Activated B cell treated with CpG ODN at 0.5 μM for 24 hours (primary cell): ENCODE measurements at regions not wholly inside any gene's neighbourhood (a gene's known extent, or its start where the extent isn't known, plus 50 kb on each side); places are given as distances from the start of the nearest gene placed in this dataset.
"Not testable (repeated sequence)": the region's sequence is repeated elsewhere in the genome, so short reads cannot be mapped to it uniquely, and the experiment has no call there.

Source experiments
- ATAC-seq: fragments of 200-7000 bp; cut with Tn5 transposase; one replicate; pipeline ENCODE4 v1.10.0; 2021; ENCODE audit warnings: low read depth, mild to moderate bottlenecking, moderate library complexity
- CTCF ChIA-PET: fragments of 350-600 bp; sonication (Branson Sonifier 250); formaldehyde crosslinking; loops from one replicate; lab custom pipeline; 2021; ENCODE audit warnings: antibody characterized with exemption; lab: Charles Lee
- POLR2A ChIA-PET: fragments of 350-600 bp; sonication (Branson Sonifier 250); formaldehyde crosslinking; loops from one replicate; lab custom pipeline; 2021; ENCODE audit warnings: antibody characterized with exemption; lab: Charles Lee
- DNase-seq: peaks from one replicate; pipeline ENCODE4 v3.0.0; 2022
- H3K27ac Mint-ChIP-seq: one replicate; pipeline ENCODE4 v1.8.0; 2020; ENCODE audit warnings: mixed read lengths
- H3K27me3 Mint-ChIP-seq: one replicate; pipeline ENCODE4 v1.8.0; 2021; ENCODE audit warnings: mixed read lengths
- H3K36me3 Mint-ChIP-seq: one replicate; pipeline ENCODE4 v1.8.0; 2021; ENCODE audit warnings: low read depth, mixed read lengths
- H3K4me1 Mint-ChIP-seq: one replicate; pipeline ENCODE4 v1.8.0; 2021; ENCODE audit warnings: mixed read lengths
- H3K4me3 Mint-ChIP-seq: one replicate; pipeline ENCODE4 v1.8.0; 2020; ENCODE audit warnings: mild to moderate bottlenecking, mixed read lengths
- H3K9me3 Mint-ChIP-seq: one replicate; pipeline ENCODE4 v1.8.0; 2020; ENCODE audit warnings: mixed read lengths
- CTCF ChIP-seq: fragments of 200-600 bp; IDR thresholded peaks from one replicate; pipeline ENCODE4 v1.8.0; 2022; ENCODE audit warnings: antibody characterized with exemption, mild to moderate bottlenecking
- intact Hi-C: fragments of 100-400 bp; cut with micrococcal nuclease; formaldehyde crosslinking; loops from one replicate; pipeline ENCODE4 v1.15.1; 2024

GRCh38 chr12:19675361-19675760 lies 236.1 kb downstream of the AEBP2 start:
- POLR2A ChIA-PET: no interaction called here
- CTCF ChIA-PET: no interaction called here
- no peaks in the 10 kb centered on the region for H3K36me3 Mint-ChIP-seq
- DNase-seq: no peak
- H3K9me3 Mint-ChIP-seq: peaks cover 18% of the 10 kb centered on the region
- no peak for TF ChIP-seq CTCF
- H3K4me3 Mint-ChIP-seq: no peak overlapping the region
- no peaks in the 10 kb centered on the region for H3K4me1 Mint-ChIP-seq
- no peak for ATAC-seq
- intact Hi-C loops: no loop called here
- no peak overlapping the region for H3K27ac Mint-ChIP-seq
- no peaks in the 10 kb centered on the region for H3K27me3 Mint-ChIP-seq

- H3K4me1 Mint-ChIP-seq, POLR2A ChIA-PET, DNase-seq, H3K4me3 Mint-ChIP-seq, intact Hi-C loops, H3K36me3 Mint-ChIP-seq, CTCF ChIA-PET, H3K27me3 Mint-ChIP-seq, H3K27ac Mint-ChIP-seq, ATAC-seq: not testable (repeated sequence)
- H3K9me3 Mint-ChIP-seq: peaks cover 18% of the 10 kb centered on the region
Observed at GRCh38 chr12:19678501-19678900, 239.2 kb downstream of the AEBP2 start.

- ChIA-PET POLR2A (no interaction called here), CTCF (no interaction called here)
- no peaks in the 10 kb centered on the region for H3K4me1 Mint-ChIP-seq
- peaks cover 18% of the 10 kb centered on the region for H3K9me3 Mint-ChIP-seq
- no peaks in the 10 kb centered on the region for H3K27me3 Mint-ChIP-seq
- ATAC-seq (no peak), DNase-seq (no peak)
- intact Hi-C loops: no loop called here
- no peak for TF ChIP-seq CTCF
- no peak overlapping the region for H3K27ac Mint-ChIP-seq
- no peak overlapping the region for H3K4me3 Mint-ChIP-seq
- no peaks in the 10 kb centered on the region for H3K36me3 Mint-ChIP-seq
Observed at GRCh38 chr12:19681007-19681406, 241.7 kb downstream of the AEBP2 start.

- ChIA-PET CTCF (no interaction called here), POLR2A (no interaction called here)
- H3K9me3 Mint-ChIP-seq: peaks cover 10% of the 10 kb centered on the region
- no peaks in the 10 kb centered on the region for H3K36me3 Mint-ChIP-seq
- intact Hi-C loops: no loop called here
- DNase-seq: no peak
- H3K4me3 Mint-ChIP-seq: no peak overlapping the region
- no peak for TF ChIP-seq CTCF
- H3K27ac Mint-ChIP-seq: no peak overlapping the region
- no peaks in the 10 kb centered on the region for H3K27me3 Mint-ChIP-seq
- no peak for ATAC-seq
- no peaks in the 10 kb centered on the region for H3K4me1 Mint-ChIP-seq
Observed at GRCh38 chr12:19683178-19683927, 244.1 kb downstream of the AEBP2 start.

GRCh38 chr12:19687371-19687770 lies 248.1 kb downstream of the AEBP2 start:
- DNase-seq: no peak
- no peaks in the 10 kb centered on the region for H3K4me1 Mint-ChIP-seq
- no peak for ATAC-seq
- TF ChIP-seq CTCF: no peak
- no peak overlapping the region for H3K27ac Mint-ChIP-seq
- intact Hi-C loops: no loop called here
- no peaks in the 10 kb centered on the region for H3K9me3 Mint-ChIP-seq
- H3K4me3 Mint-ChIP-seq: no peak overlapping the region
- no peaks in the 10 kb centered on the region for H3K36me3 Mint-ChIP-seq
- ChIA-PET POLR2A (no interaction called here), CTCF (no interaction called here)
- no peaks in the 10 kb centered on the region for H3K27me3 Mint-ChIP-seq

- POLR2A ChIA-PET: no interaction called here
- no peaks in the 10 kb centered on the region for H3K27me3 Mint-ChIP-seq
Observed at GRCh38 chr12:19688532-19688931, 249.2 kb downstream of the AEBP2 start.

More at GRCh38 chr12:19688532-19688931, 249.2 kb downstream of the AEBP2 start:
- Mint-ChIP-seq H3K4me1 (no peaks in the 10 kb centered on the region), H3K27ac (no peak overlapping the region), H3K36me3 (no peaks in the 10 kb centered on the region), H3K9me3 (no peaks in the 10 kb centered on the region), H3K4me3 (no peak overlapping the region)
- no peak for ATAC-seq
- intact Hi-C loops: no loop called here
- no peak for TF ChIP-seq CTCF
- CTCF ChIA-PET: no interaction called here
- DNase-seq: no peak
